Panc1 (cell line): ENCODE measurements at regions not wholly inside any gene's neighbourhood (a gene's known extent, or its start where the extent isn't known, plus 50 kb on each side); places are given as distances from the start of the nearest gene placed in this dataset.

Source experiments
- TF ChIP-seq, protein P1 (sequence below): fragments of 450-650 bp; IDR thresholded peaks from 2 replicates; pipeline ENCODE4 v1.5.1; 2017; ENCODE audit warnings: mild to moderate bottlenecking
- TF ChIP-seq, protein P2 (sequence below), 2 experiments: IDR thresholded peaks; 2 replicates each; pipeline ENCODE4 v1.6.1; 2011 to 2012; ENCODE audit warnings: low read depth in 2 of 2, control low read depth in 1 of 2, low read length in 1 of 2, mild to moderate bottlenecking in 1 of 2, moderate library complexity in 1 of 2; ENCODE audit not compliant: insufficient read depth in 1 of 2

DNA sequence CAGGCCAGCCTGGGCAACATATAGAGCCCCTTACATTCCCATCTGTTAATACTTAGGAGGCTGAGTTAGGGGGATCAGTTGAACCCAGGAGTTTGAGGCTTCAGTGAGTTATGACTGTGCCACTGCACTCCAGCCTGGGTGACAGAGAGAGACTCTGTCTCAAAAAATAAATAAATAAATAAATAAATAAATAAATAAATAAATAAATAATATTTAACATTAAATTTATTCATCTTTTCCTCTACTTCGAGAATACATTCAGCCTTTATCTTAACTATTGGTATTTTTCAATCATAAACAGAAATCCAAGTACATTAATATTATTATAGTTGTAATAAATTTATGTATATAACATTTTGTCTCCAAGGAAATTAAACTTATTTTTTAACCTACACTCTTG is 1227.7 kb upstream of the GJE1 start:
- TF ChIP-seq, protein P1, sequence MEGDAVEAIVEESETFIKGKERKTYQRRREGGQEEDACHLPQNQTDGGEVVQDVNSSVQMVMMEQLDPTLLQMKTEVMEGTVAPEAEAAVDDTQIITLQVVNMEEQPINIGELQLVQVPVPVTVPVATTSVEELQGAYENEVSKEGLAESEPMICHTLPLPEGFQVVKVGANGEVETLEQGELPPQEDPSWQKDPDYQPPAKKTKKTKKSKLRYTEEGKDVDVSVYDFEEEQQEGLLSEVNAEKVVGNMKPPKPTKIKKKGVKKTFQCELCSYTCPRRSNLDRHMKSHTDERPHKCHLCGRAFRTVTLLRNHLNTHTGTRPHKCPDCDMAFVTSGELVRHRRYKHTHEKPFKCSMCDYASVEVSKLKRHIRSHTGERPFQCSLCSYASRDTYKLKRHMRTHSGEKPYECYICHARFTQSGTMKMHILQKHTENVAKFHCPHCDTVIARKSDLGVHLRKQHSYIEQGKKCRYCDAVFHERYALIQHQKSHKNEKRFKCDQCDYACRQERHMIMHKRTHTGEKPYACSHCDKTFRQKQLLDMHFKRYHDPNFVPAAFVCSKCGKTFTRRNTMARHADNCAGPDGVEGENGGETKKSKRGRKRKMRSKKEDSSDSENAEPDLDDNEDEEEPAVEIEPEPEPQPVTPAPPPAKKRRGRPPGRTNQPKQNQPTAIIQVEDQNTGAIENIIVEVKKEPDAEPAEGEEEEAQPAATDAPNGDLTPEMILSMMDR, result no peak
- TF ChIP-seq, protein P2, sequence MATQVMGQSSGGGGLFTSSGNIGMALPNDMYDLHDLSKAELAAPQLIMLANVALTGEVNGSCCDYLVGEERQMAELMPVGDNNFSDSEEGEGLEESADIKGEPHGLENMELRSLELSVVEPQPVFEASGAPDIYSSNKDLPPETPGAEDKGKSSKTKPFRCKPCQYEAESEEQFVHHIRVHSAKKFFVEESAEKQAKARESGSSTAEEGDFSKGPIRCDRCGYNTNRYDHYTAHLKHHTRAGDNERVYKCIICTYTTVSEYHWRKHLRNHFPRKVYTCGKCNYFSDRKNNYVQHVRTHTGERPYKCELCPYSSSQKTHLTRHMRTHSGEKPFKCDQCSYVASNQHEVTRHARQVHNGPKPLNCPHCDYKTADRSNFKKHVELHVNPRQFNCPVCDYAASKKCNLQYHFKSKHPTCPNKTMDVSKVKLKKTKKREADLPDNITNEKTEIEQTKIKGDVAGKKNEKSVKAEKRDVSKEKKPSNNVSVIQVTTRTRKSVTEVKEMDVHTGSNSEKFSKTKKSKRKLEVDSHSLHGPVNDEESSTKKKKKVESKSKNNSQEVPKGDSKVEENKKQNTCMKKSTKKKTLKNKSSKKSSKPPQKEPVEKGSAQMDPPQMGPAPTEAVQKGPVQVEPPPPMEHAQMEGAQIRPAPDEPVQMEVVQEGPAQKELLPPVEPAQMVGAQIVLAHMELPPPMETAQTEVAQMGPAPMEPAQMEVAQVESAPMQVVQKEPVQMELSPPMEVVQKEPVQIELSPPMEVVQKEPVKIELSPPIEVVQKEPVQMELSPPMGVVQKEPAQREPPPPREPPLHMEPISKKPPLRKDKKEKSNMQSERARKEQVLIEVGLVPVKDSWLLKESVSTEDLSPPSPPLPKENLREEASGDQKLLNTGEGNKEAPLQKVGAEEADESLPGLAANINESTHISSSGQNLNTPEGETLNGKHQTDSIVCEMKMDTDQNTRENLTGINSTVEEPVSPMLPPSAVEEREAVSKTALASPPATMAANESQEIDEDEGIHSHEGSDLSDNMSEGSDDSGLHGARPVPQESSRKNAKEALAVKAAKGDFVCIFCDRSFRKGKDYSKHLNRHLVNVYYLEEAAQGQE (IDR thresholded peaks at IDR 0.05; ENCODE audit: insufficient read depth in 1 of 2, low read depth in 2 of 2, low read length in 1 of 2), result no peak
